ENCODE measurements at regions not wholly inside any gene's neighbourhood (a gene's known extent, or its start where the extent isn't known, plus 50 kb on each side); places are given as distances from the start of the nearest gene placed in this dataset.

GRCh38 chr1:11395616-11396015, 83.3 kb upstream of the DISP3 start:
- no peaks in the 10 kb centered on the region for H3K4me1 Mint-ChIP-seq
- peaks cover 0 to 2% (median 0%) of the 10 kb centered on the region in 7 donors for H3K9me3 Mint-ChIP-seq
- no peak overlapping the region for H3K4me3 ChIP-seq (replicated peaks in 1 of 3; ENCODE audit: low read depth in 2 of 3, low read length in 3 of 3)
- H3K36me3 Mint-ChIP-seq, result no peaks in the 10 kb centered on the region
- no peak overlapping the region for H3K9ac ChIP-seq (ENCODE audit: insufficient read depth, low read length, poor library complexity, severe bottlenecking)
- H3K4me2 ChIP-seq (replicated peaks; ENCODE audit: extremely low read depth, low read length, poor library complexity, severe bottlenecking), result no peak overlapping the region
- H3K27ac Mint-ChIP-seq, result no peak overlapping the region
- H3K4me3 Mint-ChIP-seq, result no peak overlapping the region
- H3K27me3 ChIP-seq (ENCODE audit: control insufficient read depth in 2 of 2, insufficient read depth in 2 of 2, low read length in 2 of 2), result no peaks in the 10 kb centered on the region
- no peak overlapping the region for H2AFZ ChIP-seq (ENCODE audit: insufficient read depth, low read depth, low read length, poor library complexity, severe bottlenecking)
- H3K4me1 ChIP-seq (ENCODE audit: control insufficient read depth in 1 of 2, insufficient read depth in 2 of 2, low read length in 2 of 2), result no peaks in the 10 kb centered on the region
- no peaks in the 10 kb centered on the region for H3K79me2 ChIP-seq (ENCODE audit: insufficient read depth, low read length)
- peaks cover 3 to 10% (median 7%) of the 10 kb centered on the region in 3 donors for H3K27me3 Mint-ChIP-seq (ENCODE audit: low read depth in 3 of 3)
- H4K20me1 ChIP-seq (ENCODE audit: insufficient read depth, low read length), result no peaks in the 10 kb centered on the region
- TF ChIP-seq CTCF (IDR thresholded peaks at IDR 0.05), result no peak
- DNase-seq, result no peak
- intact Hi-C loops (cut with micrococcal nuclease), result no loop called here
- 96% methylated on average over 5 of the region's 9 CpGs for WGBS (ENCODE audit: insufficient coverage)
- no peak overlapping the region for H3K27ac ChIP-seq (ENCODE audit: low read depth in 1 of 2, low read length in 2 of 2)
- H3K36me3 ChIP-seq (replicated peaks in 1 of 2; ENCODE audit: control insufficient read depth in 1 of 2, insufficient read depth in 2 of 2, low read length in 2 of 2), result no peaks in the 10 kb centered on the region
- no peaks in the 10 kb centered on the region for H3K9me3 ChIP-seq (replicated peaks in 1 of 2; ENCODE audit: control insufficient read depth in 1 of 2, insufficient read depth in 1 of 2, low read length in 2 of 2)

GRCh38 chr1:11397151-11397901, 81.6 kb upstream of the DISP3 start:
- WGBS (ENCODE audit: insufficient coverage), result 84% methylated on average over 10 of the region's 16 CpGs
- TF ChIP-seq CTCF (IDR thresholded peaks at IDR 0.05), result no peak
- H3K9me3 Mint-ChIP-seq, result peaks cover 0 to 2% (median 0%) of the 10 kb centered on the region in 7 donors

More at GRCh38 chr1:11397151-11397901, 81.6 kb upstream of the DISP3 start:
- Histone ChIP-seq H3K4me3 (replicated peaks in 1 of 3; ENCODE audit: low read depth in 2 of 3, low read length in 3 of 3) (no peak overlapping the region), H4K20me1 (ENCODE audit: insufficient read depth, low read length) (no peaks in the 10 kb centered on the region), H3K27me3 (ENCODE audit: control insufficient read depth in 2 of 2, insufficient read depth in 2 of 2, low read length in 2 of 2) (no peaks in the 10 kb centered on the region), H3K4me1 (ENCODE audit: control insufficient read depth in 1 of 2, insufficient read depth in 2 of 2, low read length in 2 of 2) (no peaks in the 10 kb centered on the region), H3K79me2 (ENCODE audit: insufficient read depth, low read length) (no peaks in the 10 kb centered on the region), H3K9ac (ENCODE audit: insufficient read depth, low read length, poor library complexity, severe bottlenecking) (no peak overlapping the region), H3K27ac (ENCODE audit: low read depth in 1 of 2, low read length in 2 of 2) (no peak overlapping the region), H3K4me2 (replicated peaks; ENCODE audit: extremely low read depth, low read length, poor library complexity, severe bottlenecking) (no peak overlapping the region), H2AFZ (ENCODE audit: insufficient read depth, low read depth, low read length, poor library complexity, severe bottlenecking) (no peak overlapping the region), H3K9me3 (replicated peaks in 1 of 2; ENCODE audit: control insufficient read depth in 1 of 2, insufficient read depth in 1 of 2, low read length in 2 of 2) (no peaks in the 10 kb centered on the region), H3K36me3 (replicated peaks in 1 of 2; ENCODE audit: control insufficient read depth in 1 of 2, insufficient read depth in 2 of 2, low read length in 2 of 2) (no peaks in the 10 kb centered on the region)
- intact Hi-C loops (cut with micrococcal nuclease), result no loop called here
- H3K4me1 Mint-ChIP-seq, result no peaks in the 10 kb centered on the region
- no peak overlapping the region for H3K27ac Mint-ChIP-seq
- H3K27me3 Mint-ChIP-seq (ENCODE audit: low read depth in 3 of 3), result peaks cover 2 to 7% (median 7%) of the 10 kb centered on the region in 3 donors
- H3K36me3 Mint-ChIP-seq, result no peaks in the 10 kb centered on the region
- DNase-seq, result no peak
- H3K4me3 Mint-ChIP-seq, result no peak overlapping the region

Data from CD14-positive monocyte (primary cell).